ENCODE measurements at regions not wholly inside any gene's neighbourhood (a gene's known extent, or its start where the extent isn't known, plus 50 kb on each side); places are given as distances from the start of the nearest gene placed in this dataset.

- peak; percentile 53 to 69 for DNase-seq (ENCODE audit: low read depth in 2 of 2)
These were observed 52.8 kb downstream of the FAM43A start for GRCh38 chr3:194738254-194739093.

- DNase-seq (ENCODE audit: low read depth in 2 of 2): peak; percentile 21 to 80
These were observed 54.0 kb downstream of the FAM43A start for GRCh38 chr3:194739498-194740284.

GRCh38 chr3:194740859-194741491, 55.3 kb downstream of the FAM43A start:
- DNase-seq (ENCODE audit: low read depth in 2 of 2): peak; percentile 56 to 93

- DNase-seq (ENCODE audit: low read depth in 2 of 2): peak in 1 of 2 donors; percentile 43
These were observed 56.2 kb downstream of the FAM43A start for GRCh38 chr3:194741916-194742315.

GRCh38 chr3:194744826-194745225, 59.1 kb downstream of the FAM43A start:
- no peak for DNase-seq (ENCODE audit: low read depth in 2 of 2)

- no peak for DNase-seq (ENCODE audit: low read depth in 2 of 2)
These were observed 59.9 kb downstream of the FAM43A start for GRCh38 chr3:194745422-194746184.

GRCh38 chr3:194748225-194748624, 62.5 kb downstream of the FAM43A start:
- DNase-seq (ENCODE audit: low read depth in 2 of 2): no peak

- peak; percentile 75 to 83 for DNase-seq (ENCODE audit: low read depth in 2 of 2)
These were observed 64.2 kb downstream of the FAM43A start for GRCh38 chr3:194749631-194750490.

GRCh38 chr3:194750491-194750828, 64.8 kb downstream of the FAM43A start:
- DNase-seq (ENCODE audit: low read depth in 2 of 2): no peak

GRCh38 chr3:194755671-194756459, 70.2 kb downstream of the FAM43A start:
- DNase-seq (ENCODE audit: low read depth in 2 of 2): no peak

GRCh38 chr3:194756460-194756779, 70.7 kb downstream of the FAM43A start:
- DNase-seq (ENCODE audit: low read depth in 2 of 2): peak in 1 of 2 donors; percentile 28

- DNase-seq (ENCODE audit: low read depth in 2 of 2): no peak
These were observed 71.2 kb downstream of the FAM43A start for GRCh38 chr3:194756791-194757325.

GRCh38 chr3:194757647-194758061, 72.0 kb downstream of the FAM43A start:
- DNase-seq (ENCODE audit: low read depth in 2 of 2): no peak

GRCh38 chr3:194758716-194759115, 73.0 kb downstream of the FAM43A start:
- DNase-seq (ENCODE audit: low read depth in 2 of 2): no peak

- no peak for DNase-seq (ENCODE audit: low read depth in 2 of 2)
These were observed 74.9 kb downstream of the FAM43A start for GRCh38 chr3:194760494-194761137.

GRCh38 chr3:194761384-194761783, 75.7 kb downstream of the FAM43A start:
- DNase-seq (ENCODE audit: low read depth in 2 of 2): no peak

GRCh38 chr3:194766845-194767244, 81.2 kb downstream of the FAM43A start:
- no peak for DNase-seq (ENCODE audit: low read depth in 2 of 2)

GRCh38 chr3:194767446-194768207, 81.9 kb downstream of the FAM43A start:
- DNase-seq (ENCODE audit: low read depth in 2 of 2): no peak
